Tibial artery (tissue), 4 donors: ENCODE measurements at regions not wholly inside any gene's neighbourhood (a gene's known extent, or its start where the extent isn't known, plus 50 kb on each side); places are given as distances from the start of the nearest gene placed in this dataset.

Source experiments
- DNase-seq, 2 donors: peaks; one replicate each; pipeline ENCODE4 v3.0.0-alpha.2; 2019
- H3K27ac ChIP-seq, 2 donors: fragments of 200-600 bp; sonication (generic) in 1 of 2; 1 replicate in 1 of 2; 2 replicates in 1 of 2; pipeline ENCODE4 v1.5.1; 2018 to 2019; ENCODE audit warnings: mild to moderate bottlenecking in 1 of 2
- H3K27me3 ChIP-seq, 2 donors: fragments of 200-600 bp; sonication (generic) in 1 of 2; one replicate each; pipeline versions ENCODE4 v1.5.1 to v1.6.0; 2016 to 2019
- H3K36me3 ChIP-seq, 3 donors: fragments of 200-600 bp; sonication (generic) in 2 of 3; one replicate each; pipeline ENCODE4 v1.5.1; 2016 to 2019; ENCODE audit warnings: mild to moderate bottlenecking in 2 of 3
- H3K4me1 ChIP-seq, 4 donors: fragments of 200-600 bp; sonication (generic) in 2 of 4; 1 replicate in 3 of 4; 2 replicates in 1 of 4; pipeline ENCODE4 v1.5.1; 2016 to 2019
- H3K4me3 ChIP-seq, 2 donors: fragments of 200-600 bp; sonication (generic) in 1 of 2; 1 replicate in 1 of 2; 2 replicates in 1 of 2; pipeline ENCODE4 v1.5.1; 2018 to 2019; ENCODE audit warnings: mild to moderate bottlenecking in 2 of 2
- H3K9me3 ChIP-seq, 3 donors: fragments of 200-600 bp; sonication (generic) in 1 of 3; one replicate each; pipeline ENCODE4 v1.5.1; 2016 to 2019
- intact Hi-C: fragments of 100-400 bp; cut with DNase I; formaldehyde crosslinking; loops from one replicate; pipeline ENCODE4 v1.15.0; 2023; ENCODE audit warnings: low total_unique reads
- TF ChIP-seq, protein P1 (sequence below), 2 experiments: fragments of 200-600 bp in 1 of 2; fragments of 450-650 bp in 1 of 2; IDR thresholded peaks; one replicate each; pipeline ENCODE4 v1.5.1; 2017 to 2019; ENCODE audit warnings: antibody characterized with exemption in 2 of 2, mild to moderate bottlenecking in 1 of 2, moderate library complexity in 1 of 2

DNA sequence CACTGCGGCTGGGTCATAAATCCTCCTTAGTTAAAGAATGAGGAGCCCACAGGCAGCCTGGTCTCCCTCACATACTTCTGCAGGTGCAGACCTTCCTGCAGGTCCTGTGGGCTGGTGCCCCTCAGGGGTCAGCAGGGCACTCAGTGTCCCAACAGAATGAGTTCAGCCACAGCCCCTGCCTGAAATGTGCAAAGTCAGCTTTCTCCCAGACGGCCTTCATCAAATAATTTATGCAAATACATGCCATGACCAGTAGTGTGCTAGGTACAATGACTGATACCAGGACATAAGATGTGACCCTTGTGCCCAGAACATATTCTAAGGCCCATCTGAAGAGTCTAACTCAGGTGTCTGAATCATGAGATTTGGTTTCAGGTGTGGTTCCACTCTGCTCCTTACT is 703.4 kb downstream of the TBC1D22A start:
- DNase-seq: no peak
- TF ChIP-seq, protein P1, sequence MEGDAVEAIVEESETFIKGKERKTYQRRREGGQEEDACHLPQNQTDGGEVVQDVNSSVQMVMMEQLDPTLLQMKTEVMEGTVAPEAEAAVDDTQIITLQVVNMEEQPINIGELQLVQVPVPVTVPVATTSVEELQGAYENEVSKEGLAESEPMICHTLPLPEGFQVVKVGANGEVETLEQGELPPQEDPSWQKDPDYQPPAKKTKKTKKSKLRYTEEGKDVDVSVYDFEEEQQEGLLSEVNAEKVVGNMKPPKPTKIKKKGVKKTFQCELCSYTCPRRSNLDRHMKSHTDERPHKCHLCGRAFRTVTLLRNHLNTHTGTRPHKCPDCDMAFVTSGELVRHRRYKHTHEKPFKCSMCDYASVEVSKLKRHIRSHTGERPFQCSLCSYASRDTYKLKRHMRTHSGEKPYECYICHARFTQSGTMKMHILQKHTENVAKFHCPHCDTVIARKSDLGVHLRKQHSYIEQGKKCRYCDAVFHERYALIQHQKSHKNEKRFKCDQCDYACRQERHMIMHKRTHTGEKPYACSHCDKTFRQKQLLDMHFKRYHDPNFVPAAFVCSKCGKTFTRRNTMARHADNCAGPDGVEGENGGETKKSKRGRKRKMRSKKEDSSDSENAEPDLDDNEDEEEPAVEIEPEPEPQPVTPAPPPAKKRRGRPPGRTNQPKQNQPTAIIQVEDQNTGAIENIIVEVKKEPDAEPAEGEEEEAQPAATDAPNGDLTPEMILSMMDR (IDR thresholded peaks at IDR 0.05): no peak

DNA sequence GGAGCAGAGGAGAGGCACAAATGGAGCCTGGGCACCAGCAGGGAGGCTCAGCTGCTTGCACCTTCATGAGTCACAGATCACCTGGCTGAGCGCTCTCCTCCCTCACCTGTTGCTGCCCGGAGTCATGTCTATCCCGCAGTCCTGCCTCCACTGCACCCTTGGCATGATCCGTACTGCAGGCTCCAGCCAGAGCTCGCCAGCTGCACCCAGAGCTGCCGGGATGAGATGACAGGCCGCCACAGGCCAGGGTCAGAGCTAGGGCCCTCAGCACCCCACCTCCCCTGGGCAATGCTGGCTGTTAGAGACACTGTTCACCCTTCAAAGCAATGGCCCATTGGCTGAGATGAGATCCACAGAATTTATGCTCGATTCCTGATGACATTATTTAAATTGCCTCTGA is 702.8 kb downstream of the TBC1D22A start:
- H3K4me3 ChIP-seq: no peak overlapping the region
- H3K9me3 ChIP-seq: peaks cover 0 to 13% (median 9%) of the 10 kb centered on the region in 3 donors
- TF ChIP-seq, protein P1 (IDR thresholded peaks at IDR 0.05): no peak
- DNase-seq: no peak
- no peaks in the 10 kb centered on the region for H3K36me3 ChIP-seq
- H3K27ac ChIP-seq: no peak overlapping the region
- intact Hi-C loops: no loop called here
- H3K4me1 ChIP-seq: no peaks in the 10 kb centered on the region
- no peaks in the 10 kb centered on the region for H3K27me3 ChIP-seq

More for the DNA sequence above, 703.4 kb downstream of the TBC1D22A start:
- no peaks in the 10 kb centered on the region for H3K4me1 ChIP-seq
- intact Hi-C loops: no loop called here
- no peaks in the 10 kb centered on the region for H3K36me3 ChIP-seq
- no peak overlapping the region for H3K4me3 ChIP-seq
- H3K27ac ChIP-seq: no peak overlapping the region
- no peaks in the 10 kb centered on the region for H3K27me3 ChIP-seq
- H3K9me3 ChIP-seq: peaks cover 0 to 13% (median 9%) of the 10 kb centered on the region in 3 donors

DNA sequence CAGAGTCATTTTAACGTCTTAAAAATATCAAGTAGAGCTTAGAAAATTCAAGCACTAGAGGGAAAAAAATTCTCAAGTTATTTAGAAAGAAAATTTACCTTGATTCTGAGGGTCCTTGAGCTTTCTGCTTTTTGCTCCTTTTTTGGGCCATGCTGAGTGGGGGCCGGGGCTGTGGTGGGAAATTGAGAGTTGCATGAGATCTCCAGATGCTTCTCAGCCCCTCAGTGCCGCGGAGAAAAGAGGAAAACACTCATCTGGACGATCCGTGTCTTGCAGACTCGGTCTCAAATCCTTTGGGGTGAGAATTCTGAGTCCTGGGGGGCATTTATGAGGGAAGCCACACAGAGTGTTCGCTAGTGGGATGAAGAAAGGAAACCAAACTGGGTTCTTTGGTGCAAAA is 700.8 kb downstream of the TBC1D22A start:
- no peak for DNase-seq
- no peaks in the 10 kb centered on the region for H3K27me3 ChIP-seq
- no peak overlapping the region for H3K27ac ChIP-seq
- TF ChIP-seq, protein P1 (IDR thresholded peaks at IDR 0.05): no peak
- intact Hi-C loops: no loop called here
- H3K9me3 ChIP-seq: peaks cover 0 to 13% (median 9%) of the 10 kb centered on the region in 3 donors
- no peaks in the 10 kb centered on the region for H3K36me3 ChIP-seq
- H3K4me3 ChIP-seq: no peak overlapping the region
- H3K4me1 ChIP-seq: no peaks in the 10 kb centered on the region

DNA sequence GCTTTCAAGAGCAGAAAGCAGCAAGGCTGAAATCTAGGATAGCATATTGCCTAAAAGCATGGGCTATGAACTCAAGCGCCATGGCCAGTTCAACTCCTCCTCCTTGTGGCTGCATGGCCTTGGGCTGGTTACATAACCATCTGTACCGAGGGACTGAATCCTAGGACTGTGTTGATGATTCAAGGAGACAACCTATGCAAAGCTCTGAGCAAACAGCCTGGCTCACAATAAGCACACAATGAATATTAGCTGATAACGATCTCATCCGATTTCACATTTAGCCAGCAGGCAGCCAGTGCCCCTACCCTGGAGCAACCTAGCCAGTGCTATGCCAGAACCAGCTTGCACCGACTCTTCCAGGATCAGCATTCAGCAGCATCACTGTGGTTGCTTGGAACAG is 698.4 kb downstream of the TBC1D22A start:
- Histone ChIP-seq H3K4me1 (no peaks in the 10 kb centered on the region), H3K4me3 (no peak overlapping the region), H3K27me3 (no peaks in the 10 kb centered on the region), H3K9me3 (peaks cover 0 to 22% (median 0%) of the 10 kb centered on the region in 3 donors), H3K36me3 (no peaks in the 10 kb centered on the region), H3K27ac (no peak overlapping the region)
- TF ChIP-seq, protein P1 (IDR thresholded peaks at IDR 0.05): no peak
- DNase-seq: no peak
- intact Hi-C loops: no loop called here

DNA sequence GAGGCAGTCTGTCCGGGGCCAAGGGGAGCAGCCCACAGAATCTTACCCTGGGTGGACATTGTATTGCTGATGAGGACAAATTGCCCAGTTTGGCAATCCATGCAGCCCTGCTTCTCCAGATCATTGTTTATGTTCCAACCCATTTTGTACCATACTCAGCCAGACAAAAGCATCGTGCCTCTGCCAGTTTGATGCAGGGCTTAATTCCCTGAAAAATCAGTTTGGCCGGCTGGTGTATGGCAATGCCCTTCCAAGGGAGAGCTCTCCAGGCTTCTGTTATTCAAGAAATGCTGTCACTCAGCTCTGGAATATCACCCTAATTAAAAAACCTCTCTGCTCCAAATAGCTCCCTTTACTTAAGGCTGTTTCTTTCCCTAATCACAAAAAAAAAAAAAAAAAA is 697.7 kb downstream of the TBC1D22A start:
- no peak overlapping the region for H3K27ac ChIP-seq

More for the DNA sequence above, 697.7 kb downstream of the TBC1D22A start:
- H3K36me3 ChIP-seq: no peaks in the 10 kb centered on the region
- DNase-seq: no peak
- intact Hi-C loops: no loop called here
- TF ChIP-seq, protein P1 (IDR thresholded peaks at IDR 0.05): no peak
- H3K4me3 ChIP-seq: no peak overlapping the region
- no peaks in the 10 kb centered on the region for H3K27me3 ChIP-seq
- no peaks in the 10 kb centered on the region for H3K4me1 ChIP-seq
- H3K9me3 ChIP-seq: peaks cover 0 to 21% (median 0%) of the 10 kb centered on the region in 3 donors
